NCI-H226 (cell line): ENCODE measurements at regions not wholly inside any gene's neighbourhood (a gene's known extent, or its start where the extent isn't known, plus 50 kb on each side); places are given as distances from the start of the nearest gene placed in this dataset.

Experiments
- DNase-seq: peaks from one replicate; pipeline ENCODE4 v3.0.0-alpha.2; 2015

- no peak for DNase-seq
Observed at GRCh38 chr10:132486539-132487121, 51.0 kb upstream of the INPP5A start.

DNA sequence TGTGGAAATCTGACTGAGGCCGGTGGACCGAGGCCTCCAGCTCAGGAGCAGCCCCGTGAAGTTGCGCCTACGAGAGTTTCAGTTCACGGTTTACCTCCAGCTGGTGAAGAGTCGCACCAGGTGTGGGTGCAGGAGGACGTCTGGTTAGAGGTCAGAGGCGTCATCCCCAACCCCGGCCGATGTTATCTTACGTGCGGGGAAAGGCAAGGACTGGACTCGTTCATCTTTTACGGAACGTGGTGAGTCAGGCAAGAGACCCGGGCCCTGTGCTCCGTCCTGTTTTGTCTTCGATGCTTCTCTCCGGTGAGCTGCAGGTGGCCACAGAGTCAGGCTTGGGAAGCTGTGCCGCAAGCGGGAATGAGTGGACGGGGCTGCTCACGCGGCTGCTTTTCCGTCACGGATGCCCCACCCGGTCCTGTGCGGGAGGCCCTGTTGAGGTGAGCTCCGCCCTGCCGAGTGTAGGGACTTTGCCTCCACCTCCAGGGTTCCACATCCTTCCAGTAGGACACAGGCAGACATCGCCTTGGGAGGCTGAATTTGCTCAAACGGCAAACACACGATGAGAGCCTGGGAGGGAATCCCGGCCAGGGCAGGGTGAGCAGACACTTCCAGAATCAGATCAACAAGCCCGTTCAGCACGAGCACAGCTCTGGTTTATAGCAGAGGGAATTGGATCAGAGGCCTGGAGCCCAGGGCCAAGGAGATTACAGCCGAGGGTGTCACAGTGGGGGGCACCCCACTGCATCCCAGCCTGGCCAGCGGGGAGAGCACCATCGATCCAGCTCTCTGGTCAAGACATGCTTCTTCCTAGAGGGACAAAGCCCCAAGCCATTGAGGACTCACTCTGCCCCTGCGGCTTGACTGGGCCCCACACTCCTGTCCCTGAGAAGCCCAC is 50.1 kb upstream of the INPP5A start:
- DNase-seq: no peak
